OCI-LY1 (cell line): ENCODE measurements at regions not wholly inside any gene's neighbourhood (a gene's known extent, or its start where the extent isn't known, plus 50 kb on each side); places are given as distances from the start of the nearest gene placed in this dataset.

Experiments used
- H2AFZ ChIP-seq: fragments of 200-600 bp; sonication (generic), shearing (Covaris generic); 2 replicates; pipeline ENCODE4 v1.6.0; 2014; ENCODE audit warnings: antibody characterized with exemption, mild to moderate bottlenecking, low read length
- H3F3A ChIP-seq: fragments of 200-600 bp; sonication (generic), shearing (Covaris generic); 2 replicates; pipeline ENCODE4 v1.6.0; 2014; ENCODE audit warnings: mild to moderate bottlenecking, antibody characterized with exemption, low read length, moderate library complexity; ENCODE audit not compliant: insufficient read depth
- H3K27ac ChIP-seq: fragments of 200-600 bp; sonication (generic); 2 replicates; pipeline ENCODE4 v1.5.1; 2014; ENCODE audit warnings: low read length, mixed run types, mild to moderate bottlenecking, low read depth; ENCODE audit not compliant: poor library complexity, severe bottlenecking
- H3K27me3 ChIP-seq: fragments of 200-600 bp; sonication (generic); 2 replicates; pipeline ENCODE4 v1.6.0; 2014; ENCODE audit warnings: antibody characterized with exemption, mild to moderate bottlenecking, low read length, moderate library complexity; ENCODE audit not compliant: insufficient read depth
- H3K36me3 ChIP-seq: fragments of 200-600 bp; sonication (generic); 2 replicates; pipeline ENCODE4 v1.6.1; 2014; ENCODE audit warnings: mild to moderate bottlenecking, antibody characterized with exemption, low read length, moderate library complexity, mixed read lengths; ENCODE audit not compliant: insufficient read depth
- H3K4me1 ChIP-seq: fragments of 200-600 bp; sonication (generic); 2 replicates; pipeline ENCODE4 v1.5.1; 2014; ENCODE audit warnings: mild to moderate bottlenecking, low read length, moderate library complexity; ENCODE audit not compliant: insufficient read depth, severe bottlenecking
- H3K4me2 ChIP-seq: fragments of 200-600 bp; sonication (generic), shearing (Covaris generic); 2 replicates; pipeline ENCODE4 v1.6.1; 2014; ENCODE audit warnings: low read length
- H3K4me3 ChIP-seq: fragments of 200-600 bp; sonication (generic); 2 replicates; pipeline ENCODE4 v1.5.1; 2014; ENCODE audit warnings: low read length, low read depth, mild to moderate bottlenecking, mixed read lengths; ENCODE audit not compliant: poor library complexity, severe bottlenecking
- H3K79me2 ChIP-seq: fragments of 200-600 bp; shearing (Covaris generic); 2 replicates; pipeline ENCODE4 v1.6.1; 2016; ENCODE audit warnings: mixed run types, low read length, mixed read lengths; ENCODE audit not compliant: insufficient read depth
- H3K9ac ChIP-seq: fragments of 200-600 bp; sonication (generic), shearing (Covaris generic); 2 replicates; pipeline ENCODE4 v1.6.1; 2014; ENCODE audit warnings: mild to moderate bottlenecking, low read length, mixed read lengths
- H3K9me2 ChIP-seq: fragments of 200-600 bp; sonication (generic), shearing (Covaris generic); 2 replicates; pipeline ENCODE4 v1.6.1; 2014; ENCODE audit warnings: low read depth, mild to moderate bottlenecking, low read length, mixed read lengths
- H3K9me3 ChIP-seq: fragments of 200-600 bp; shearing (Covaris generic); 2 replicates; pipeline ENCODE4 v1.6.1; 2014; ENCODE audit warnings: low read length, mixed read lengths
- H4K20me1 ChIP-seq: fragments of 200-600 bp; sonication (generic), shearing (Covaris generic); 2 replicates; pipeline ENCODE4 v1.6.0; 2016; ENCODE audit warnings: mild to moderate bottlenecking, low read length; ENCODE audit not compliant: insufficient read depth
- EZH2 ChIP-seq: fragments of 200-600 bp; sonication (generic), shearing (Covaris generic); IDR thresholded peaks from 2 replicates; pipeline ENCODE4 v1.8.0; 2017; ENCODE audit warnings: borderline replicate concordance, mixed run types, mild to moderate bottlenecking, antibody characterized with exemption, low read length, moderate library complexity, mixed read lengths
- TF ChIP-seq, protein P1 (sequence below): fragments of 200-600 bp; sonication (generic), shearing (Covaris generic); IDR thresholded peaks from 2 replicates; pipeline ENCODE4 v1.5.1; 2017; ENCODE audit warnings: mild to moderate bottlenecking, antibody characterized with exemption, low read length, moderate library complexity, mixed read lengths

DNA sequence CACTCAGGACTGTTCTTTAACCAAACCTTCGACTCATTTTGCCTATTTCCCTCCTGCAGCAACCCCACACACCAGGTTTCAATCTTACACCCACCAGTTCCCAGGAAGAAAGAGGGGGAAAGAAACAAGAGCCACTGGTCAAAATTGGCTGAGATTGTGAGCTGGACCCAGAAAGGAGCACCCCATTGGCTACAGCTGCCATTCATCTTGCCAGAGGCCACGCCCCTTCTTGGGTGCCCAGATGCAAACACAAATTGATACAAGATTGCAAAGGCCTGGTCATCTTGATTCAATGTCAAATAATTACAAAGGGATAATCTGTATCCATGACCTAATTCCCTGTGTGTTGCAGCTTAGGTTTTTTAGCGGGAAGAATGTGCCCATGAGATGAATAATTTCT lies 258.4 kb downstream of the LIG4 start:
- Histone ChIP-seq H3K4me2 (no peak overlapping the region), H3K9ac (no peak overlapping the region), H3K27ac (no peak overlapping the region), H3K4me3 (no peak overlapping the region), H4K20me1 (no peaks in the 10 kb centered on the region), H2AFZ (no peak overlapping the region), H3K27me3 (no peaks in the 10 kb centered on the region), H3K4me1 (no peaks in the 10 kb centered on the region), H3K9me3 (no peaks in the 10 kb centered on the region), H3K36me3 (no peaks in the 10 kb centered on the region), H3F3A (no peaks in the 10 kb centered on the region), H3K9me2 (0 out of 2 replicates have a peak, but pooled peaks cover 3% of the 10 kb centered on the region), H3K79me2 (no peaks in the 10 kb centered on the region)
- no peak for TF ChIP-seq EZH2
- TF ChIP-seq, protein P1, sequence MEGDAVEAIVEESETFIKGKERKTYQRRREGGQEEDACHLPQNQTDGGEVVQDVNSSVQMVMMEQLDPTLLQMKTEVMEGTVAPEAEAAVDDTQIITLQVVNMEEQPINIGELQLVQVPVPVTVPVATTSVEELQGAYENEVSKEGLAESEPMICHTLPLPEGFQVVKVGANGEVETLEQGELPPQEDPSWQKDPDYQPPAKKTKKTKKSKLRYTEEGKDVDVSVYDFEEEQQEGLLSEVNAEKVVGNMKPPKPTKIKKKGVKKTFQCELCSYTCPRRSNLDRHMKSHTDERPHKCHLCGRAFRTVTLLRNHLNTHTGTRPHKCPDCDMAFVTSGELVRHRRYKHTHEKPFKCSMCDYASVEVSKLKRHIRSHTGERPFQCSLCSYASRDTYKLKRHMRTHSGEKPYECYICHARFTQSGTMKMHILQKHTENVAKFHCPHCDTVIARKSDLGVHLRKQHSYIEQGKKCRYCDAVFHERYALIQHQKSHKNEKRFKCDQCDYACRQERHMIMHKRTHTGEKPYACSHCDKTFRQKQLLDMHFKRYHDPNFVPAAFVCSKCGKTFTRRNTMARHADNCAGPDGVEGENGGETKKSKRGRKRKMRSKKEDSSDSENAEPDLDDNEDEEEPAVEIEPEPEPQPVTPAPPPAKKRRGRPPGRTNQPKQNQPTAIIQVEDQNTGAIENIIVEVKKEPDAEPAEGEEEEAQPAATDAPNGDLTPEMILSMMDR = no peak

GRCh38 chr13:107942030-107942617 lies 273.2 kb downstream of the LIG4 start:
- H2AFZ ChIP-seq = no peak overlapping the region
- H3K27me3 ChIP-seq = no peaks in the 10 kb centered on the region
- H3K79me2 ChIP-seq = no peaks in the 10 kb centered on the region
- no peaks in the 10 kb centered on the region for H3K4me1 ChIP-seq
- no peaks in the 10 kb centered on the region for H3K9me3 ChIP-seq
- no peak overlapping the region for H3K4me2 ChIP-seq
- no peaks in the 10 kb centered on the region for H3K9me2 ChIP-seq
- H3K9ac ChIP-seq = no peak overlapping the region
- H3K27ac ChIP-seq = no peak overlapping the region
- H4K20me1 ChIP-seq = no peaks in the 10 kb centered on the region
- no peaks in the 10 kb centered on the region for H3K36me3 ChIP-seq
- no peaks in the 10 kb centered on the region for H3F3A ChIP-seq
- TF ChIP-seq, protein P1 = no peak
- TF ChIP-seq EZH2 = no peak
- H3K4me3 ChIP-seq = no peak overlapping the region

DNA sequence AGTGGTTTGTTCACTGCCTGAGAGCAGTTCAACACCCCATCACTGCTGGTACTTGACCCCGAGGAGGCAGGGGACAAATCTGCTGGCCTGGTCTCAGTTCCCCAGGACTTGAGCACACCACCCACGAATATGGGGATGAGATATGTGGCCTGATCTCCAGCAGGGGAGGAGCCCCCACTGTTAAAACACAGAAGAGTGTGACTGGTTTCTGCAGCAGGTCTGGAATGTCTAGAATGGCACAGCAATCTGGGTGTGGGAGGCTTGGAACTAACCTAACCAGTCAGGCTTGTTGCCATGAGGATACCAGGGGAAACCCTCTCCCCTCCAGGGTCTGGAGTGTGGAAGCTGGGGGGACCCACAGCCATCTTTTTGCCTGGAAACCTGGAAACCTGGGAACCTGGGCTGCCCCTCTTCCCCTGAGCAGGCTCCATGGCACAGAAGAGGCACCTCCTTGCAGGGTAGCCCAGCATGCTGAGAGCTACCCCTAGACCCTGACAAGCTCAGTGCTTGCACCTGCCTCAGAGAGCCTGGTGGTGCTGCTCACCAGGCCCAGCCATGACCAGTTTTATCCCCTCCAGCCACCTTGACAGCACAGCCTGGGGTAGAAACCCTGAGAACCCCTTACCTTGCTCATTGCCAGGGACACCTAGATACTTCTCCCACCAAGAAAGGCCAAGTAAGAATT lies 273.8 kb downstream of the LIG4 start:
- no peak overlapping the region for H2AFZ ChIP-seq
- H3K27ac ChIP-seq = no peak overlapping the region
- H3K4me3 ChIP-seq = no peak overlapping the region
- H3K9ac ChIP-seq = no peak overlapping the region
- H3K27me3 ChIP-seq = no peaks in the 10 kb centered on the region
- H3K9me2 ChIP-seq = no peaks in the 10 kb centered on the region
- H3K9me3 ChIP-seq = no peaks in the 10 kb centered on the region
- H3K36me3 ChIP-seq = no peaks in the 10 kb centered on the region
- no peaks in the 10 kb centered on the region for H3K4me1 ChIP-seq
- TF ChIP-seq EZH2 = no peak
- TF ChIP-seq, protein P1 = no peak
- H3K79me2 ChIP-seq = no peaks in the 10 kb centered on the region
- no peak overlapping the region for H3K4me2 ChIP-seq
- no peaks in the 10 kb centered on the region for H4K20me1 ChIP-seq
- H3F3A ChIP-seq = no peaks in the 10 kb centered on the region
